A549 (cell line): ENCODE measurements at regions not wholly inside any gene's neighbourhood (a gene's known extent, or its start where the extent isn't known, plus 50 kb on each side); places are given as distances from the start of the nearest gene placed in this dataset.
A peak's percentile ranks its signal among the peaks of the same experiment; 100 is the strongest.

Experiments
- ATAC-seq, 2 experiments: fragments of 200-7000 bp in 1 of 2; fragments of >200 bp in 1 of 2; cut with Nextera tagmentation in 1 of 2; cut with Tn5 transposase in 1 of 2; 3 replicates each; pipeline versions ENCODE4 v1.8.0 to v1.9.1; 2018 to 2020; ENCODE audit warnings: mild to moderate bottlenecking in 1 of 2, moderate library complexity in 1 of 2
- CTCF ChIA-PET: fragments of 300-600 bp; sonication (Branson Sonifier 250); formaldehyde crosslinking; extraction: SDS; loops from one replicate; lab custom pipeline; 2021; ENCODE audit warnings: antibody characterized with exemption, inconsistent platforms; lab: Yijun Ruan, JAX
- POLR2A ChIA-PET: fragments of 350-600 bp; formaldehyde crosslinking; extraction: SDS; loops from one replicate; lab custom pipeline; 2021; ENCODE audit warnings: antibody characterized with exemption, inconsistent platforms; lab: Yijun Ruan, JAX
- DNase-seq, 2 experiments: peaks; one replicate each; pipeline versions ENCODE4 v3.0.0 to v3.0.0-alpha.2; 2011 to 2016; ENCODE audit warnings: low read depth in 1 of 2, low spot score in 1 of 2
- FAIRE-seq: peaks from 2 replicates; lab custom pipeline; 2011; peaks lifted over from hg19 to GRCh38; lab: Jason Lieb, UNC
- H3K27ac ChIP-seq, 2 experiments: fragments of >200 bp; sonication (Bioruptor Twin); formaldehyde crosslinking; 3 replicates each; pipeline ENCODE4 v1.5.1; 2016 to 2017
- H3K4me1 ChIP-seq: fragments of >200 bp; sonication (Bioruptor Twin); formaldehyde crosslinking; 3 replicates; pipeline ENCODE4 v1.6.1; 2016
- H3K4me2 ChIP-seq: fragments of >200 bp; sonication (Bioruptor Twin); formaldehyde crosslinking; 3 replicates; pipeline ENCODE4 v1.6.1; 2016
- H3K4me3 ChIP-seq: fragments of >200 bp; sonication (Bioruptor Twin); formaldehyde crosslinking; 3 replicates; pipeline ENCODE4 v1.5.1; 2016
- H3K9me3 ChIP-seq: fragments of >200 bp; sonication (Bioruptor Twin); formaldehyde crosslinking; 3 replicates; pipeline ENCODE4 v1.6.1; 2016
- BCL3 ChIP-seq: fragments of >200 bp; sonication (Bioruptor Twin); formaldehyde crosslinking; IDR thresholded peaks from 3 replicates; pipeline ENCODE4 v1.6.1; 2016
- CBX2 ChIP-seq: fragments of 200-600 bp; sonication (generic); IDR thresholded peaks from 2 replicates; pipeline ENCODE4 v1.6.1; 2016; ENCODE audit warnings: low read depth, mild to moderate bottlenecking, borderline replicate concordance
- CHD2 ChIP-seq: fragments of 150-350 bp; IDR thresholded peaks from 2 replicates; pipeline ENCODE4 v1.6.1; 2014; ENCODE audit warnings: low read length; ENCODE audit not compliant: partially characterized antibody
- EHF ChIP-seq: fragments of 250-450 bp; sonication (Bioruptor Pico); IDR thresholded peaks from 2 replicates; pipeline ENCODE4 v1.5.0; 2020; ENCODE audit warnings: mild to moderate bottlenecking
- EP300 ChIP-seq, 2 experiments: fragments of >200 bp; sonication (Bioruptor Twin); formaldehyde crosslinking; IDR thresholded peaks; 2 replicates in 1 of 2; 3 replicates in 1 of 2; pipeline ENCODE4 v1.6.1; 2016 to 2017
- ESRRA ChIP-seq: fragments of 150-350 bp; IDR thresholded peaks from 2 replicates; pipeline ENCODE4 v1.6.1; 2014; ENCODE audit warnings: mild to moderate bottlenecking, low read length, borderline replicate concordance
- FOSB ChIP-seq: fragments of 250-450 bp; sonication (Bioruptor Pico); IDR thresholded peaks from 2 replicates; pipeline ENCODE4 v1.5.0; 2020; ENCODE audit warnings: mild to moderate bottlenecking, moderate library complexity
- HES2 ChIP-seq: fragments of >200 bp; sonication (Bioruptor Twin); formaldehyde crosslinking; IDR thresholded peaks from 2 replicates; pipeline ENCODE4 v1.6.1; 2016
- HEYL ChIP-seq: fragments of 250-450 bp; sonication (Bioruptor Pico); IDR thresholded peaks from 2 replicates; pipeline ENCODE4 v1.8.0; 2021; ENCODE audit warnings: mild to moderate bottlenecking, moderate library complexity
- JUN ChIP-seq, 2 experiments: fragments of >200 bp; sonication (Bioruptor Twin); formaldehyde crosslinking; IDR thresholded peaks; 2 replicates in 1 of 2; 3 replicates in 1 of 2; pipeline ENCODE4 v1.6.1; 2016 to 2017
- MAZ ChIP-seq: fragments of 150-350 bp; IDR thresholded peaks from 2 replicates; pipeline ENCODE4 v1.6.1; 2014; ENCODE audit warnings: antibody characterized with exemption, low read depth, low read length, borderline replicate concordance
- MYC ChIP-seq: IDR thresholded peaks from 2 replicates; pipeline ENCODE4 v1.6.1; 2012; ENCODE audit warnings: mild to moderate bottlenecking, inconsistent platforms, low read length, improper control_type of control experiment, borderline replicate concordance
- NFE2L2 ChIP-seq: fragments of 150-350 bp; conservative IDR thresholded peaks from 2 replicates; pipeline ENCODE4 v1.6.1; 2014; ENCODE audit warnings: low read length
- NPAS2 ChIP-seq: fragments of 250-450 bp; sonication (Bioruptor Pico); IDR thresholded peaks from 2 replicates; pipeline ENCODE4 v1.8.0; 2022; ENCODE audit warnings: mild to moderate bottlenecking, moderate library complexity, borderline replicate concordance
- PBX3 ChIP-seq: IDR thresholded peaks from 2 replicates; pipeline ENCODE4 v1.6.1; 2012
- PHF8 ChIP-seq: fragments of 200-600 bp; sonication (generic); IDR thresholded peaks from 2 replicates; pipeline ENCODE4 v1.6.1; 2016; ENCODE audit warnings: low read depth, mild to moderate bottlenecking, antibody characterized with exemption, moderate library complexity, borderline replicate concordance
- POLR2AphosphoS2 ChIP-seq: conservative IDR thresholded peaks from 2 replicates; pipeline ENCODE4 v1.6.1; 2012; ENCODE audit warnings: low read length, improper control_type of control experiment, inconsistent platforms
- RAD21 ChIP-seq, 2 experiments: fragments of >200 bp in 1 of 2; sonication (Bioruptor Twin) in 1 of 2; formaldehyde crosslinking in 1 of 2; IDR thresholded peaks in 1 of 2; conservative IDR thresholded peaks in 1 of 2; 2 replicates in 1 of 2; 3 replicates in 1 of 2; pipeline ENCODE4 v1.6.1; 2012 to 2018; ENCODE audit warnings: inconsistent platforms in 1 of 2
- RARB ChIP-seq: fragments of 250-450 bp; sonication (Bioruptor Pico); IDR thresholded peaks from 2 replicates; pipeline ENCODE4 v1.8.0; 2021; ENCODE audit warnings: mild to moderate bottlenecking, moderate library complexity
- RFX5 ChIP-seq: fragments of 450-650 bp; IDR thresholded peaks from 2 replicates; pipeline ENCODE4 v1.7.1; 2014; ENCODE audit warnings: antibody characterized with exemption, mild to moderate bottlenecking, moderate library complexity
- RNF2 ChIP-seq: fragments of 200-600 bp; sonication (generic); IDR thresholded peaks from 2 replicates; pipeline ENCODE4 v1.6.1; 2016; ENCODE audit warnings: low read depth, mild to moderate bottlenecking, antibody characterized with exemption, moderate library complexity, borderline replicate concordance
- USF2 ChIP-seq: fragments of 450-650 bp; IDR thresholded peaks from 2 replicates; pipeline ENCODE4 v1.6.1; 2014; ENCODE audit warnings: antibody characterized with exemption
- ZFP36 ChIP-seq: fragments of 450-650 bp; IDR thresholded peaks from 2 replicates; pipeline ENCODE4 v1.6.1; 2014; ENCODE audit warnings: borderline replicate concordance; ENCODE audit not compliant: partially characterized antibody
- ZNF302 ChIP-seq: fragments of 250-450 bp; sonication (Bioruptor Pico); IDR thresholded peaks from 2 replicates; pipeline ENCODE4 v1.9.0; 2021; ENCODE audit warnings: inconsistent platforms, mild to moderate bottlenecking, moderate library complexity
- ZSCAN20 ChIP-seq: fragments of 250-450 bp; sonication (Bioruptor Pico); IDR thresholded peaks from 2 replicates; pipeline ENCODE4 v1.8.0; 2022; ENCODE audit warnings: mild to moderate bottlenecking, moderate library complexity
- WGBS: methylation state at CpG from one replicate; pipeline ENCODE4 v1.1.6; 2017; ENCODE audit errors: missing lambda C conversion rate; 5-methylcytosine and 5-hydroxymethylcytosine counted together

DNA sequence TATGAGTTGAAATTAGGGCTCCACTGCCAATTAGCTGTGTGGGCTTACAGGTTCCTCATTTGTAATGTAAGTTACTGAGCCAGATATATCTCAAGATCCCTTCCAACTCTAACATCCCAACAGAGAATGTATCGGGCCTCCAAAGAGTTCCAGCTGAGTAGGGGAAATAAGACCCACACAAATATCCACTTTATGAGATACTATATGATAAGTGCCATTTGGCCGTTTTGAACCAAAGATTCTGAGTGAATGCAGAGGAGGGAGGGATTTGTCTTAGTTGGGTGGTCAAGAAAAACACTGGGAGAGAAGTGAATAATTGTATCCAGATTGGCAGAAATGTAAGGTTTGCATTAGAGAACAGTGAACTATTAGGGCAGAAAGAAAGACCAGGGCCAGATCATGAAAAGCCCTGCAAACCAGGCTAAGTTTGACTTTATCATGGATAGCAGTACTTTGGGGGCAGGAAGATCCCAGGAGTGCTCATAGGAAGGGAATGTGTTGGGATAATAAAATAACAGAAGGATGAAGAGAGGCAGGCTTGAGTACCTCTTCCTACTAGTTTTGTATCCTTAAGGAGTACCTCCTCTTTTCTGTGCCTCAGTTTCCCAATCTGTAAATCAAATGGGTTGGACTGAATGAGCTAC is 63.9 kb downstream of the RPL27A start:
- DNase-seq (no peak), ATAC-seq (no peak)
- POLR2A ChIA-PET, result no interaction called here
- no peak overlapping the region for H3K27ac ChIP-seq
- no peak for TF ChIP-seq CHD2
- no peak for TF ChIP-seq NPAS2 (CRISPR knock-in tag)
- no peak for TF ChIP-seq JUN (IDR thresholded peaks at IDR 0.05)
- TF ChIP-seq BCL3, result no peak
- TF ChIP-seq CBX2, result no peak
- TF ChIP-seq, all 56 proteins: peak for 0
- no peak for FAIRE-seq
- CTCF ChIA-PET, result interaction anchor here (1.1 to 1.5 kb wide), 3 partner anchors 9 to 14 kb away, joined by 3 to 4 read pairs (median 3); no protein-coding TSS in a partner anchor
- Histone ChIP-seq H3K4me2 (no peak overlapping the region), H3K9me3 (no peaks in the 10 kb centered on the region), H3K4me1 (peaks cover 4% of the 10 kb centered on the region; the same call in 1 of the 3 replicates), H3K4me3 (no peak overlapping the region)
- WGBS, result 66% methylated on average over 2 of the region's 2 CpGs

- no peak overlapping the region for H3K4me3 ChIP-seq
- 0 out of 6 replicates have a peak, but pooled peaks of 1 of the 2 experiments have one; percentile 30 for ATAC-seq
- DNase-seq, result no peak
- FAIRE-seq, result no peak
- no peak overlapping the region for H3K4me2 ChIP-seq
- no peak for TF ChIP-seq NFE2L2
- no peak for TF ChIP-seq CBX2
- no peak for TF ChIP-seq ESRRA
- no peak for TF ChIP-seq HES2
- TF ChIP-seq ZNF302, result no peak
- no peak for TF ChIP-seq MYC
- TF ChIP-seq EP300 (IDR thresholded peaks at IDR 0.05), result no peak
- TF ChIP-seq FOSB, result no peak
- TF ChIP-seq MAZ, result no peak
- peaks cover 4% of the 10 kb centered on the region; the same call in 1 of the 3 replicates for H3K4me1 ChIP-seq
- ChIA-PET POLR2A (no interaction called here), CTCF (interaction anchor here (1.1 to 3.5 kb wide), 3 partner anchors 11 to 66 kb away, joined by 3 to 8 read pairs (median 4); no protein-coding TSS in a partner anchor)
- no peaks in the 10 kb centered on the region for H3K9me3 ChIP-seq
- H3K27ac ChIP-seq, result no peak overlapping the region
Observed at GRCh38 chr11:8747173-8747572, 64.6 kb downstream of the RPL27A start.

DNA sequence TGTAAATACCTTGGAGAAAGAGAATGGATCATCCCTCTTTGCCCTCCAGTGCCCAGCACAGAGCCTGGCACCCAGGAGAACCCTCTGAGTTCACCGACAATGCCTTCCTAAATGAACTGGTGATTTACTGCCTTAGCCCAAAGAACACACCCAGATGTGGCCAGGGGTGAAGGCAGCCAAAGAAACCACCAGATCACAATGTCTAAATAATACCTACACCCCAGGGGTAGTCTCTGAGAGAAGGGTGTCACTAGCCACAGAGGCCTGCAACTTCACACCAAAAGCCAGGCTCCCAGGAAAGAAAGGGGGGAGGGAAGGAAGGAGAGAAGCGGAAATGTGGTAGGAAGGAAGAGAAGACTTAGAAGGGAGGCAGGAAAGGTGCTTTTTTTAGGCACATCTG is 65.7 kb downstream of the RPL27A start:
- no peak for FAIRE-seq
- ATAC-seq, result no peak
- ChIA-PET CTCF (interaction anchor here (1.5 to 3.5 kb wide), 2 partner anchors 10 to 65 kb away, joined by 4 to 8 read pairs; no protein-coding TSS in a partner anchor), POLR2A (no interaction called here)
- 88% methylated on average over 2 of the region's 2 CpGs for WGBS
- H3K4me2 ChIP-seq, result no peak overlapping the region
- peaks cover 4% of the 10 kb centered on the region; the same call in 1 of the 3 replicates for H3K4me1 ChIP-seq
- no peak for TF ChIP-seq EHF
- no peak for TF ChIP-seq CBX2
- no peak for TF ChIP-seq RFX5
- no peak for TF ChIP-seq RNF2
- no peak for TF ChIP-seq RARB
- TF ChIP-seq POLR2AphosphoS2, result no peak
- no peak for TF ChIP-seq PBX3
- no peak for TF ChIP-seq HEYL (CRISPR knock-in tag)
- no peak for TF ChIP-seq MYC
- no peak for TF ChIP-seq ZFP36
- no peak for TF ChIP-seq FOSB
- TF ChIP-seq ESRRA, result no peak
- TF ChIP-seq ZSCAN20 (CRISPR knock-in tag), result no peak
- TF ChIP-seq USF2, result no peak
- no peak for TF ChIP-seq BCL3
- TF ChIP-seq PHF8, result no peak
- TF ChIP-seq RAD21 (conservative IDR thresholded peaks at IDR 0.05 in 1 of 2, IDR thresholded peaks at IDR 0.05 in 1 of 2), result no peak
- H3K27ac ChIP-seq, result no peak overlapping the region
- no peak overlapping the region for H3K4me3 ChIP-seq
- H3K9me3 ChIP-seq, result no peaks in the 10 kb centered on the region
- DNase-seq, result no peak
